ENCODE measurements at regions not wholly inside any gene's neighbourhood (a gene's known extent, or its start where the extent isn't known, plus 50 kb on each side); places are given as distances from the start of the nearest gene placed in this dataset.
A peak's percentile ranks its signal among the peaks of the same experiment; 100 is the strongest.

DNA sequence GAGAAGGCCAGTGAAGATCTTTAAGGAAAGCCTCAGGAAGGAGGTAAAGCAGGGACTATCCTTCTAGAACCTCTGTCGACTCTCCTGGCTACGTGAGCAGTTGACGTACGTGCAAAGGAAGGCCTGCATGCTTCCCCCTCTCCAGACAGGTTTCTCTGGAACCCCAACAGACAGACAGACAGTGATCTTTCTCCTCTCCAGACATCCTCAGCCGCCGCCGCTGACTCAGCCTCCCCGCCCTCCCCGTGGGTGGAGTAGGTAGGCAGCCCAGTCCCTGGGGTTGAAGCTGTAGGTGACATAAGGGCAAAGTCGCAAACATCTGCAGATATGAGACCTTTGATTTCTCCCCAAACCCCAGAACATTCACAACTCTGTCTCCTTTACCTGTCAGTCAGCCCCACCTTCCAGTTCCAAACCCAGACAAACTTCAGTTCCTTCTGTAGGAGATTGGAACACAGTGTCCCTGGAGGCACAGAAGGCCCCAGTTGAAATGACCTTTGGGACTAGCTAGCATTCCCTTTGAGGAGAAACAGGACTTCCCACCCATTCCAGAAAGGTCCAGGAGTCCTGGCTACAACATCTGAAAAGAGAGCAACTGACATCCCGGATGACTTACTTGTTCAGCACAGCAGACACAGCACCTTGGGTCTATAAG is 146.0 kb upstream of the JUN start (continued):
- TF ChIP-seq ZBTB7A (IDR thresholded peaks at IDR 0.05; ENCODE audit: borderline replicate concordance, control insufficient read depth, low read depth, low read length) (no peak), ZNF282 (CRISPR knock-in tag; IDR thresholded peaks at IDR 0.05) (no peak), RBM25 (IDR thresholded peaks at IDR 0.05; ENCODE audit: low read depth, low read length, severe bottlenecking) (no peak), EP400 (IDR thresholded peaks at IDR 0.05) (no peak), TGIF2 (CRISPR knock-in tag; IDR thresholded peaks at IDR 0.05) (no peak), ZNF41 (CRISPR knock-in tag; conservative IDR thresholded peaks at IDR 0.05) (no peak), MAFF (IDR thresholded peaks at IDR 0.05; ENCODE audit: low read length) (no peak), DPF2 (IDR thresholded peaks at IDR 0.05) (peak; percentile 40; the same call in 1 of the 2 replicates), ADNP (tag; IDR thresholded peaks at IDR 0.05) (no peak), RBM22 (IDR thresholded peaks at IDR 0.05; ENCODE audit: low read depth, low read length, poor library complexity, severe bottlenecking) (no peak), CAMTA2 (CRISPR knock-in tag; conservative IDR thresholded peaks at IDR 0.05) (no peak), ZNF507 (tag; conservative IDR thresholded peaks at IDR 0.05) (no peak), EGR1 (conservative IDR thresholded peaks at IDR 0.05) (peak; percentile 93), HDAC6 (IDR thresholded peaks at IDR 0.05; ENCODE audit: low read depth, low read length) (no peak), CCAR2 (IDR thresholded peaks at IDR 0.05; ENCODE audit: low read depth, low read length) (no peak), ERF (CRISPR knock-in tag; IDR thresholded peaks at IDR 0.05) (no peak), HDAC8 (tag; IDR thresholded peaks at IDR 0.05) (no peak), ZNF316 (IDR thresholded peaks at IDR 0.05) (0 out of 2 replicates have a peak, but pooled peaks have one; percentile 38), TRIM28 (IDR thresholded peaks at IDR 0.05) (no peak), JUND (IDR thresholded peaks at IDR 0.05; ENCODE audit: borderline replicate concordance, low read depth, low read length) (peak; percentile 87), JUND (tag; IDR thresholded peaks at IDR 0.05; ENCODE audit: borderline replicate concordance, low read depth, low read length) (peak; percentile 87; the same call in 2 of the 3 replicates), GTF2E2 (tag; IDR thresholded peaks at IDR 0.05) (no peak), BCL6 (CRISPR knock-in tag; IDR thresholded peaks at IDR 0.05) (no peak), JUN (IDR thresholded peaks at IDR 0.05; ENCODE audit: borderline replicate concordance, low read depth, low read length) (peak; percentile 78), JUN (CRISPR knock-in tag; IDR thresholded peaks at IDR 0.05; ENCODE audit: borderline replicate concordance) (no peak), SRF (CRISPR knock-in tag; IDR thresholded peaks at IDR 0.05) (no peak), MEIS2 (IDR thresholded peaks at IDR 0.05; ENCODE audit: partially characterized antibody) (peak; percentile 16)
- TF ChIP-seq, protein P1, sequence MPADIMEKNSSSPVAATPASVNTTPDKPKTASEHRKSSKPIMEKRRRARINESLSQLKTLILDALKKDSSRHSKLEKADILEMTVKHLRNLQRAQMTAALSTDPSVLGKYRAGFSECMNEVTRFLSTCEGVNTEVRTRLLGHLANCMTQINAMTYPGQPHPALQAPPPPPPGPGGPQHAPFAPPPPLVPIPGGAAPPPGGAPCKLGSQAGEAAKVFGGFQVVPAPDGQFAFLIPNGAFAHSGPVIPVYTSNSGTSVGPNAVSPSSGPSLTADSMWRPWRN (IDR thresholded peaks at IDR 0.05; ENCODE audit: low read depth) = no peak
- TF ChIP-seq, protein P2, sequence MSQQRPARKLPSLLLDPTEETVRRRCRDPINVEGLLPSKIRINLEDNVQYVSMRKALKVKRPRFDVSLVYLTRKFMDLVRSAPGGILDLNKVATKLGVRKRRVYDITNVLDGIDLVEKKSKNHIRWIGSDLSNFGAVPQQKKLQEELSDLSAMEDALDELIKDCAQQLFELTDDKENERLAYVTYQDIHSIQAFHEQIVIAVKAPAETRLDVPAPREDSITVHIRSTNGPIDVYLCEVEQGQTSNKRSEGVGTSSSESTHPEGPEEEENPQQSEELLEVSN (IDR thresholded peaks at IDR 0.05; ENCODE audit: borderline replicate concordance in 1 of 2, extremely low read depth in 1 of 2, insufficient read depth in 1 of 2, insufficient read length in 1 of 2, low read depth in 1 of 2, low read length in 1 of 2, poor library complexity in 1 of 2, severe bottlenecking in 1 of 2) = peak in 1 of 2 experiments; percentile 8
